ENCODE measurements at regions not wholly inside any gene's neighbourhood (a gene's known extent, or its start where the extent isn't known, plus 50 kb on each side); places are given as distances from the start of the nearest gene placed in this dataset.

DNA sequence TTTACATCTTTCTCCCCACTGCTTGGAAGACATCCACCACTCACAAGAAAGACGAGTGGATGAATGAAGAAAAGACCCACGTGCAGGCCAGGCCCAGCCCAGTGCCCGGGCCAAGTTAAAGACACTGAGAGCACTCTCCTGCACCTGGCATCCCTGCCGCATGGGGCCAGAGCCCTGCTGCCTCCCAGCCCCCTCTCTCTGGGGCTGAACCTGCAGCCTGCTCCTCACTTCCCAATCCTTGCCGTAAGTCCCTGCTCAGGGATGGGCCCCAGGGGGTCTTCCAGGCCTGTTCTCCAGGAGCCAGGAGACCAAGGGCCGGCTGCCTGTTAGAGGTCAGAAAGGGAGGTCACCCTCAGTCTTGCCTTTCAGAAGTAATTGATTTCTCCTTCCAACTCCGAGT is 168.5 kb upstream of the ZC3H12A start:
- TF ChIP-seq, protein P1, sequence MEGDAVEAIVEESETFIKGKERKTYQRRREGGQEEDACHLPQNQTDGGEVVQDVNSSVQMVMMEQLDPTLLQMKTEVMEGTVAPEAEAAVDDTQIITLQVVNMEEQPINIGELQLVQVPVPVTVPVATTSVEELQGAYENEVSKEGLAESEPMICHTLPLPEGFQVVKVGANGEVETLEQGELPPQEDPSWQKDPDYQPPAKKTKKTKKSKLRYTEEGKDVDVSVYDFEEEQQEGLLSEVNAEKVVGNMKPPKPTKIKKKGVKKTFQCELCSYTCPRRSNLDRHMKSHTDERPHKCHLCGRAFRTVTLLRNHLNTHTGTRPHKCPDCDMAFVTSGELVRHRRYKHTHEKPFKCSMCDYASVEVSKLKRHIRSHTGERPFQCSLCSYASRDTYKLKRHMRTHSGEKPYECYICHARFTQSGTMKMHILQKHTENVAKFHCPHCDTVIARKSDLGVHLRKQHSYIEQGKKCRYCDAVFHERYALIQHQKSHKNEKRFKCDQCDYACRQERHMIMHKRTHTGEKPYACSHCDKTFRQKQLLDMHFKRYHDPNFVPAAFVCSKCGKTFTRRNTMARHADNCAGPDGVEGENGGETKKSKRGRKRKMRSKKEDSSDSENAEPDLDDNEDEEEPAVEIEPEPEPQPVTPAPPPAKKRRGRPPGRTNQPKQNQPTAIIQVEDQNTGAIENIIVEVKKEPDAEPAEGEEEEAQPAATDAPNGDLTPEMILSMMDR (IDR thresholded peaks at IDR 0.05): no peak
- H3K4me1 ChIP-seq: no peaks in the 10 kb centered on the region
- H3K27me3 ChIP-seq (ENCODE audit: low read depth): peaks cover 10% of the 10 kb centered on the region
- H3K27ac ChIP-seq: no peak overlapping the region
- DNase-seq: no peak
- no peaks in the 10 kb centered on the region for H3K9me3 ChIP-seq
- no peak overlapping the region for H3K4me3 ChIP-seq
- intact Hi-C loops (cut with DNase I): no loop called here
- ATAC-seq: no peak
- H3K36me3 ChIP-seq: no peaks in the 10 kb centered on the region

DNA sequence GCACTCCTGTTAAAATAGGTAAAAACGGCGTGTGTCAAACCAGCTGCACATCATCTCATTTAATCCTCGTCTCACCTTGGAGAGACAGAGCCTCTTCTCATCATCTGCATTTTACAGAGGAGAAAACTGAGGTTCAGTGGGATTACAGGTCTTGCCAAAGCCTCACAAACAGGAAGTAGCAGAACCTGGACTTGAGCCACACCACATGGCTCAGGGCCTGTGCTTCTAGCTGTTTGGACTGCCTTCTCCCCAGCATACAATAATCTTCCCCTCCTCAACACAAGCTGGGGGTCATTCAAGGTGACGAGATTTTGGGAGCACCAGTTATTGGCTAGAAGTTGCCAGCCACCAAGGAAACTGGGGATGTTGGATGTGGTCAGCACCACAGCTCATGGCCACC is 167.9 kb upstream of the ZC3H12A start:
- TF ChIP-seq, protein P1 (IDR thresholded peaks at IDR 0.05): no peak
- ATAC-seq (no peak), DNase-seq (no peak)
- Histone ChIP-seq H3K4me3 (no peak overlapping the region), H3K9me3 (no peaks in the 10 kb centered on the region), H3K27me3 (ENCODE audit: low read depth) (peaks cover 4% of the 10 kb centered on the region), H3K27ac (no peak overlapping the region), H3K36me3 (no peaks in the 10 kb centered on the region), H3K4me1 (no peaks in the 10 kb centered on the region)
- intact Hi-C loops (cut with DNase I): no loop called here

DNA sequence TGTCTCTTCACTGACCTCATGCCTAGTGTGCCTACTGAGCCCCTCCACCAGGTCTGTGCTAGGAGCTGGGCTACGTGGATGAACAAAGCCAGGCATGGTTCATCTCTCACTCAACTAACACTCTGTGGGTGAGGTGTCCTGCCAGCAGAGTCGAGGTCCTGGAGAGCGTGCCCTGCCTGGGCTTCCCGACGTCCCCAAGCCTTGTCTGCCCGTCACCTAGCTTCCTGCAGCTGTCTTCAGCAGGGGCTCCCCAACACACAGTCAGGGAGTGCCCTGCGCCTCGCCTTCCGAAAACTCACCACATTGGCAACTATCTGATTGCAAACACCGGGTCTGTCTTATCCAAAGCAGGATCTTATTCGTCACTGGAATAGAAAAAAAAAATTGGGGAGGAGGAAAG is 167.5 kb upstream of the ZC3H12A start:
- H3K4me1 ChIP-seq: no peaks in the 10 kb centered on the region
- ATAC-seq (no peak), DNase-seq (no peak)
- no peaks in the 10 kb centered on the region for H3K36me3 ChIP-seq
- H3K9me3 ChIP-seq: no peaks in the 10 kb centered on the region
- no peak overlapping the region for H3K27ac ChIP-seq
- TF ChIP-seq, protein P1 (IDR thresholded peaks at IDR 0.05): no peak
- no peak overlapping the region for H3K4me3 ChIP-seq
- intact Hi-C loops (cut with DNase I): no loop called here
- no peaks in the 10 kb centered on the region for H3K27me3 ChIP-seq (ENCODE audit: low read depth)

DNA sequence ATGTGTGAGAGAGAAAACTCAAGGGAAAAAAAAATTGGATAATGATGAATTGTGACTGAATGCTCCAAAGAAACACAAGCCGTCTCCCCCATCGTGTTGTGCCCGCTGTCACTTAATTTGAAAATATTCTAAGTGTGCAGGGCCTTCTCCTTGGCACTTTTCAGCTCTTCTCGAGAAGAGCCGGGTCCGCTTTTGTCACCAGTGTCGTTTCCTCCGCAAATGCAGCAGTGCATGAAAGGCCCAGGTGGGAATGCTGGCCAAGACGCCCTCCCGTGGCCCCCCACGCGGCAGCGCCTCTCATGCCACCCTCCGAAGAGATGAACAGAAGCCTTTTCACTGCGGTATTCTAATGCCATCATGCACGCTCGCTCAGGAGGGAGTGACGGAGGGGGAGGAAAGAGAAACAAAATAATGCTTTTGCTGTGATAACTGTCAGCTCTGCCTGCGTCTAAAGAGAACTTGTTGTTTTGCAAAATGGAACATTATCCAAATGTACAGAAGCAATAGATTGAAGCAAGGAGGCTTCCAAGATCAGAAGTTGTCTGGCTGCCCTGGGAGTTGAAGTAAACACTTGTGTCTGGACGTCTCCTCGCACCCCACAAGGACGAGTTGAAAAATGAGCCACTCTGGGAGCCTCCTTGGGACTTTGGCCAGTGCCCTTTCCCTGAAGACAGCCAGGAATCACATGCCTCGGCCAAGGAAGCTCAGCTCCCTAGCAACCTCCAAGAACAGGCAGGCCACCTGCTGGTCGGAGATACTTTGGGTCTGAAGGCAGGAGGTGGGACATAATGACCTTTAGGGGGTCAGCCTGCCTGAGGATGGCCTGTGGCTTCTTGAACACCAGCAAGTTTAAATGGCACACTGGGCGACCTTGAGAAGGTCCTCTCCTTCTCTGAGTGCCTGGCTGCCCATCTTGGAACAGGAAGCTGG is 166.1 kb upstream of the ZC3H12A start:
- peaks cover 13% of the 10 kb centered on the region for H3K27me3 ChIP-seq (ENCODE audit: low read depth)
- H3K4me3 ChIP-seq: no peak overlapping the region
- no peaks in the 10 kb centered on the region for H3K36me3 ChIP-seq
- no peaks in the 10 kb centered on the region for H3K4me1 ChIP-seq
- no peak overlapping the region for H3K27ac ChIP-seq
- H3K9me3 ChIP-seq: no peaks in the 10 kb centered on the region
- intact Hi-C loops (cut with DNase I): no loop called here
- DNase-seq: no peak
- ATAC-seq: no peak
- TF ChIP-seq, protein P1 (IDR thresholded peaks at IDR 0.05): no peak

DNA sequence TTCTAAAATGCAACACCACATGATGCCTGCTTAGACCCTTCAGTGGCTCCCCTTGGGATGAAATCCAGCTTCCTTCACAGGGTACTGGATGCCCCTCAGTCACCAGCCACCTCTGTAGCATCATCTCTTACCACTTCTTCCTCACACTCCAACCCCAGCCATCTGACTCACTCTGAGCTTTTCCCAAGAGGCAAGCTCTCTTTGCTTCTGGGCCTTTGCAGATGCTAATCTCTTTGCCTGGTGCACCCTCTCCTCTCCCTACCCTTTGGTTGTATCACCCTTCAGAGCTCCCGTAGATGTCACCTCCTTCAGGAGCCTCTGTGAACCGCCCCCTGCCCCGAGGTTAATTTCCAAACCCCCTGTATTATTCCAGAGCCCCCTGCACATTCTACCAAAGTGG is 164.8 kb upstream of the ZC3H12A start:
- no peak for ATAC-seq
- TF ChIP-seq, protein P1 (IDR thresholded peaks at IDR 0.05): no peak
- Histone ChIP-seq H3K27me3 (ENCODE audit: low read depth) (peaks cover 20% of the 10 kb centered on the region), H3K27ac (no peak overlapping the region), H3K4me3 (no peak overlapping the region), H3K9me3 (no peaks in the 10 kb centered on the region), H3K36me3 (no peaks in the 10 kb centered on the region), H3K4me1 (no peaks in the 10 kb centered on the region)
- DNase-seq: no peak
- intact Hi-C loops (cut with DNase I): no loop called here

Data from lower lobe of right lung (tissue), 2 donors.